BJ (cell line): ENCODE measurements at regions not wholly inside any gene's neighbourhood (a gene's known extent, or its start where the extent isn't known, plus 50 kb on each side); places are given as distances from the start of the nearest gene placed in this dataset.
"Not testable (repeated sequence)": the region's sequence is repeated elsewhere in the genome, so short reads cannot be mapped to it uniquely, and the experiment has no call there.

Experiments used
- CTCF ChIA-PET: fragments of 350-600 bp; formaldehyde crosslinking; extraction: SDS; loops from one replicate; lab custom pipeline; 2021; ENCODE audit warnings: antibody characterized with exemption, inconsistent platforms; lab: Yijun Ruan, JAX
- POLR2A ChIA-PET: fragments of 300-600 bp; sonication (Branson Sonifier 250); formaldehyde crosslinking; extraction: SDS; loops from one replicate; lab custom pipeline; 2021; ENCODE audit warnings: antibody characterized with exemption; lab: Charles Lee
- DNase-seq: peaks from one replicate; pipeline ENCODE4 v3.0.0-alpha.2; 2011; ENCODE audit warnings: low read depth
- H3K27me3 ChIP-seq: 2 replicates; pipeline ENCODE4 v1.6.0; 2011; ENCODE audit warnings: low read length; ENCODE audit not compliant: control insufficient read depth, insufficient read depth
- H3K36me3 ChIP-seq: 2 replicates; pipeline ENCODE4 v1.5.1; 2011; ENCODE audit warnings: low read length; ENCODE audit not compliant: control insufficient read depth, insufficient read depth
- H3K4me3 ChIP-seq: 2 replicates; pipeline ENCODE4 v1.5.1; 2011; ENCODE audit warnings: low read depth, mild to moderate bottlenecking, control low read depth, low read length
- TF ChIP-seq, protein P1 (sequence below): IDR thresholded peaks from 2 replicates; pipeline ENCODE4 v1.5.1; 2011; ENCODE audit warnings: low read depth, mild to moderate bottlenecking, control low read depth, inconsistent platforms, low read length, moderate library complexity; ENCODE audit not compliant: insufficient read depth

DNA sequence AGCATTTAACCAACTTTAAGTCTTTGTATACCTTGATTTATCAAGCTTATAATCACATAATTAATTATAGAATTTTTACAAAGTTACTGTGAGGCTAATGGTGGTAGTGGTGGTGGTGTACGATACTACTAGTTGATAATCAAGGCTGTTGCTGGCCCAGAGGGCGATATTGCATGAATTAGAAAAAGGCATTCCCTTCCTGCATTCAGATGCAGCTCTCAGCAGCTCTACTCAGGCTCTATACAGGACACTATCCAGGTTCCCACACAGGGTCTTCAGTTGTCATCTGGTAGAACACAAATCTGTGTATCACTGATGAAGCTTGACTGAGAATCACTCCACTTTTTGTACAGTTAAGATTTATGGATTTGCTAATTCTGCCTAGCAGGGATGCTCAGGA lies 562.8 kb upstream of the C9orf72 start:
- H3K27me3 ChIP-seq: no peaks in the 10 kb centered on the region
- H3K36me3 ChIP-seq: no peaks in the 10 kb centered on the region
- POLR2A ChIA-PET: no interaction called here
- CTCF ChIA-PET: no interaction called here
- TF ChIP-seq, protein P1, sequence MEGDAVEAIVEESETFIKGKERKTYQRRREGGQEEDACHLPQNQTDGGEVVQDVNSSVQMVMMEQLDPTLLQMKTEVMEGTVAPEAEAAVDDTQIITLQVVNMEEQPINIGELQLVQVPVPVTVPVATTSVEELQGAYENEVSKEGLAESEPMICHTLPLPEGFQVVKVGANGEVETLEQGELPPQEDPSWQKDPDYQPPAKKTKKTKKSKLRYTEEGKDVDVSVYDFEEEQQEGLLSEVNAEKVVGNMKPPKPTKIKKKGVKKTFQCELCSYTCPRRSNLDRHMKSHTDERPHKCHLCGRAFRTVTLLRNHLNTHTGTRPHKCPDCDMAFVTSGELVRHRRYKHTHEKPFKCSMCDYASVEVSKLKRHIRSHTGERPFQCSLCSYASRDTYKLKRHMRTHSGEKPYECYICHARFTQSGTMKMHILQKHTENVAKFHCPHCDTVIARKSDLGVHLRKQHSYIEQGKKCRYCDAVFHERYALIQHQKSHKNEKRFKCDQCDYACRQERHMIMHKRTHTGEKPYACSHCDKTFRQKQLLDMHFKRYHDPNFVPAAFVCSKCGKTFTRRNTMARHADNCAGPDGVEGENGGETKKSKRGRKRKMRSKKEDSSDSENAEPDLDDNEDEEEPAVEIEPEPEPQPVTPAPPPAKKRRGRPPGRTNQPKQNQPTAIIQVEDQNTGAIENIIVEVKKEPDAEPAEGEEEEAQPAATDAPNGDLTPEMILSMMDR: no peak
- no peak for DNase-seq
- no peak overlapping the region for H3K4me3 ChIP-seq

GRCh38 chr9:28147430-28147829 lies 574.1 kb upstream of the C9orf72 start:
- DNase-seq, CTCF ChIA-PET, H3K36me3 ChIP-seq, POLR2A ChIA-PET, H3K4me3 ChIP-seq, H3K27me3 ChIP-seq: not testable (repeated sequence)

GRCh38 chr9:28147923-28148597 lies 574.8 kb upstream of the C9orf72 start:
- CTCF ChIA-PET, H3K36me3 ChIP-seq, H3K27me3 ChIP-seq, POLR2A ChIA-PET, DNase-seq, H3K4me3 ChIP-seq: not testable (repeated sequence)

DNA sequence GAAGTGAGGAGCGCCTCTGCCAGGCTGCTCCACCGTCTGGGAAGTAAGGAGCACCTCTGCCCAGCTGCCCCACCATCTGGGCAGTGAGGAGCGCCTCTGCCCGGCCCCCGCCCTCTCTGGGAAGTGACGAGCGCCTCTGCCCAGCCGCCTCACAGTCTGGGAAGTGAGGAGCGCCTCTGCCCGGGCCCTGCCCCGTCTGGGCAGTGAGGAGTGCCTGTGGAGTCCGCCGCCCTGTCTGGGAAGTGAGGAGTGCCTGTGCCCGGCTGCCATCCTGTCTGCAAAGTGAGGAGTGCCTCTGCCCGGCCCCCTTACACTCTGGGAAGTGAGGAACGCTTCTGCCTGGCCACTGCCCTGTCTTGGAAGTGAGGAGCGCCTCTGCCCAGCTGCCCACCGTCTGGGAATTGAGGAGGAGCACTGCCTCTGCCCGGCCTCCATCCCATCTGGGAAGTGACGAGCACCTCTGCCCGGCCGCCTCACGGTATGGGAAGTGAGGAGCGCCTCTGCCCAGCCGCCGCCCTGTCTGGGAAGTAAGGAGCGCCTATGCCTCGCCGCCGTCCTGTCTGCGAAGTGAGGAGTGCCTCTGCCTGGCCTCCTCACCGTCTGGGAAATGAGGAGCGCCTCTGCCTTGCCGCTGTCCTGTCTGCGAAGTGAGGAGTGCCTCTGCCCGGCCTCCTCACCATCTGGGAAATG lies 576.2 kb upstream of the C9orf72 start:
- DNase-seq, POLR2A ChIA-PET, CTCF ChIA-PET: not testable (repeated sequence)

GRCh38 chr9:28155067-28155466 lies 581.8 kb upstream of the C9orf72 start:
- no peaks in the 10 kb centered on the region for H3K36me3 ChIP-seq
- no peak for DNase-seq
- POLR2A ChIA-PET: no interaction called here
- no peaks in the 10 kb centered on the region for H3K27me3 ChIP-seq
- TF ChIP-seq, protein P1: no peak
- no peak overlapping the region for H3K4me3 ChIP-seq
- CTCF ChIA-PET: no interaction called here

More for the DNA sequence above, 576.2 kb upstream of the C9orf72 start:
- H3K4me3 ChIP-seq, H3K36me3 ChIP-seq, H3K27me3 ChIP-seq: not testable (repeated sequence)

- no peak for DNase-seq
- TF ChIP-seq, protein P1: no peak
- Histone ChIP-seq H3K4me3 (no peak overlapping the region), H3K27me3 (no peaks in the 10 kb centered on the region), H3K36me3 (no peaks in the 10 kb centered on the region)
- ChIA-PET POLR2A (no interaction called here), CTCF (no interaction called here)
Observed at GRCh38 chr9:28155671-28156070, 582.4 kb upstream of the C9orf72 start.
